Hepatocyte (in vitro differentiated cells): ENCODE measurements at regions not wholly inside any gene's neighbourhood (a gene's known extent, or its start where the extent isn't known, plus 50 kb on each side); places are given as distances from the start of the nearest gene placed in this dataset.
"Not testable (repeated sequence)": the region's sequence is repeated elsewhere in the genome, so short reads cannot be mapped to it uniquely, and the experiment has no call there.

Experiments
- DNase-seq: peaks from one replicate; pipeline ENCODE4 v3.0.0-alpha.2; 2016; ENCODE audit warnings: low spot score
- H2AFZ ChIP-seq: fragments of 200-600 bp; sonication (generic); 2 replicates; pipeline ENCODE4 v1.6.0; 2016; ENCODE audit warnings: antibody characterized with exemption, mild to moderate bottlenecking
- H3K27ac ChIP-seq: fragments of 200-600 bp; sonication (generic); 2 replicates; pipeline ENCODE4 v1.5.1; 2016; ENCODE audit warnings: mild to moderate bottlenecking
- H3K27me3 ChIP-seq: fragments of 200-600 bp; sonication (generic); 2 replicates; pipeline ENCODE4 v1.6.1; 2016
- H3K36me3 ChIP-seq: fragments of 200-600 bp; sonication (generic); replicated peaks from 2 replicates; pipeline ENCODE4 v1.5.1; 2016; ENCODE audit warnings: low read depth; ENCODE audit not compliant: insufficient read depth
- H3K4me1 ChIP-seq: fragments of 200-600 bp; sonication (generic); 2 replicates; pipeline ENCODE4 v1.5.1; 2016; ENCODE audit warnings: mild to moderate bottlenecking, moderate library complexity; ENCODE audit not compliant: insufficient read depth
- H3K4me2 ChIP-seq: fragments of 200-600 bp; sonication (generic); 2 replicates; pipeline ENCODE4 v1.6.0; 2016
- H3K4me3 ChIP-seq: fragments of 200-600 bp; sonication (generic); 2 replicates; pipeline ENCODE4 v1.5.1; 2016; ENCODE audit warnings: mild to moderate bottlenecking
- H3K79me2 ChIP-seq: fragments of 200-600 bp; sonication (generic); 2 replicates; pipeline ENCODE4 v1.6.0; 2017; ENCODE audit warnings: mild to moderate bottlenecking
- H3K9me2 ChIP-seq: fragments of 200-600 bp; sonication (generic); replicated peaks from 2 replicates; pipeline ENCODE4 v1.6.0; 2017; ENCODE audit warnings: mild to moderate bottlenecking; ENCODE audit not compliant: insufficient read depth
- H3K9me3 ChIP-seq: fragments of 200-600 bp; sonication (generic); 2 replicates; pipeline ENCODE4 v1.5.1; 2016; ENCODE audit warnings: low read depth, mild to moderate bottlenecking
- H4K20me1 ChIP-seq: fragments of 200-600 bp; sonication (generic); 2 replicates; pipeline ENCODE4 v1.6.0; 2016; ENCODE audit warnings: mild to moderate bottlenecking; ENCODE audit not compliant: insufficient read depth, poor library complexity, severe bottlenecking
- EZH2 ChIP-seq: fragments of 200-600 bp; sonication (generic); IDR thresholded peaks from 2 replicates; pipeline ENCODE4 v1.6.1; 2016; ENCODE audit warnings: antibody characterized with exemption, mild to moderate bottlenecking, borderline replicate concordance
- EZH2phosphoT487 ChIP-seq: fragments of 200-600 bp; sonication (generic); IDR thresholded peaks from one replicate; pipeline ENCODE4 v1.6.1; 2018; ENCODE audit warnings: antibody characterized with exemption, mild to moderate bottlenecking, low read depth, moderate library complexity; ENCODE audit not compliant: unreplicated experiment, severe bottlenecking
- WGBS: methylation state at CpG from one replicate; pipeline ENCODE4 v1.1.6; 2016; ENCODE audit warnings: low lambda C conversion rate; ENCODE audit errors: missing lambda C conversion rate; 5-methylcytosine and 5-hydroxymethylcytosine counted together
- TF ChIP-seq, protein P1 (sequence below): fragments of 200-600 bp; sonication (generic); IDR thresholded peaks from 2 replicates; pipeline ENCODE4 v1.5.1; 2016; ENCODE audit warnings: antibody characterized with exemption, mild to moderate bottlenecking; ENCODE audit not compliant: poor library complexity

DNA sequence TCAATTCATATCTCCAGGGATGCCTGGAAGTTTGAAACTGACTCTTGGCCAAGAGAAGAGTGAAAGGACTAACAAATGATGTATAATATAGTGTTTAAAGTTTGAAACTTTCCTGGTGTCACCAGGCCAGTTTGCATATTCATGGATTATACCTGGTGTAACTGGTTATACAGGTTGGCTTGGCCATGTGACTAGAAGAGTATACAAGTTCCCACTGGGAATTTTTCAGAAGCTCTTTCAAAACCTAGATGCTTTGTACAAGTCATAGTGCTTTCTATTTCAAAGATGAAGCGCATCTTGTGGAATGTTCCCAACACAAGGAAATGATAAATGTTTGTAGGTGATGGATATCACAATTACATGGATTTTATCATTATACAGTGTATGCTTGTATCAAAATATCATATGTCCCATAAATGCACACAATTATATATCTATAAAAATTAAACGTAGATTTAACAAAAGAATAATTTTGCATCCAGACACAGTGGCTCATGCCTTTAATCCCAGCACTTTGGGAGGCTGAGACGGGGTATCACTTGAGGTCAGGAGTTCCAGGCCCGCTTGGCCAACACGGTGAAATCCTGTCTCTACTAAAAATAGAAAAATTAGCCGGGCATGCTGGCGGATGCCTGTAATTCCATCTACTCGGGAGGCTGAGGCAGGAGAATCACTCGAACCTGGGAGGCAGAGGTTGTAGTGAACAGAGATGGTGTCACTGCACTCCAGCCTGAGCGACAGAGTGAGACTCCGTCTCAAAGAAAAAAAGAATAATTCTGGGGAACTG lies 1420.2 kb downstream of the GRIK2 start:
- peak; percentile 17 for DNase-seq
- no peaks in the 10 kb centered on the region for H3K27me3 ChIP-seq
- no peaks in the 10 kb centered on the region for H3K4me1 ChIP-seq
- H3K9me3 ChIP-seq: no peaks in the 10 kb centered on the region
- H3K79me2 ChIP-seq: no peaks in the 10 kb centered on the region
- no peaks in the 10 kb centered on the region for H3K9me2 ChIP-seq
- H3K4me3 ChIP-seq: no peak overlapping the region
- TF ChIP-seq EZH2 (no peak), EZH2phosphoT487 (no peak)
- TF ChIP-seq, protein P1, sequence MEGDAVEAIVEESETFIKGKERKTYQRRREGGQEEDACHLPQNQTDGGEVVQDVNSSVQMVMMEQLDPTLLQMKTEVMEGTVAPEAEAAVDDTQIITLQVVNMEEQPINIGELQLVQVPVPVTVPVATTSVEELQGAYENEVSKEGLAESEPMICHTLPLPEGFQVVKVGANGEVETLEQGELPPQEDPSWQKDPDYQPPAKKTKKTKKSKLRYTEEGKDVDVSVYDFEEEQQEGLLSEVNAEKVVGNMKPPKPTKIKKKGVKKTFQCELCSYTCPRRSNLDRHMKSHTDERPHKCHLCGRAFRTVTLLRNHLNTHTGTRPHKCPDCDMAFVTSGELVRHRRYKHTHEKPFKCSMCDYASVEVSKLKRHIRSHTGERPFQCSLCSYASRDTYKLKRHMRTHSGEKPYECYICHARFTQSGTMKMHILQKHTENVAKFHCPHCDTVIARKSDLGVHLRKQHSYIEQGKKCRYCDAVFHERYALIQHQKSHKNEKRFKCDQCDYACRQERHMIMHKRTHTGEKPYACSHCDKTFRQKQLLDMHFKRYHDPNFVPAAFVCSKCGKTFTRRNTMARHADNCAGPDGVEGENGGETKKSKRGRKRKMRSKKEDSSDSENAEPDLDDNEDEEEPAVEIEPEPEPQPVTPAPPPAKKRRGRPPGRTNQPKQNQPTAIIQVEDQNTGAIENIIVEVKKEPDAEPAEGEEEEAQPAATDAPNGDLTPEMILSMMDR: no peak
- 93% methylated on average over 11 of the region's 11 CpGs for WGBS
- no peak overlapping the region for H2AFZ ChIP-seq
- H4K20me1 ChIP-seq: no peaks in the 10 kb centered on the region
- no peak overlapping the region for H3K4me2 ChIP-seq
- no peaks in the 10 kb centered on the region for H3K36me3 ChIP-seq
- no peak overlapping the region for H3K27ac ChIP-seq

DNA sequence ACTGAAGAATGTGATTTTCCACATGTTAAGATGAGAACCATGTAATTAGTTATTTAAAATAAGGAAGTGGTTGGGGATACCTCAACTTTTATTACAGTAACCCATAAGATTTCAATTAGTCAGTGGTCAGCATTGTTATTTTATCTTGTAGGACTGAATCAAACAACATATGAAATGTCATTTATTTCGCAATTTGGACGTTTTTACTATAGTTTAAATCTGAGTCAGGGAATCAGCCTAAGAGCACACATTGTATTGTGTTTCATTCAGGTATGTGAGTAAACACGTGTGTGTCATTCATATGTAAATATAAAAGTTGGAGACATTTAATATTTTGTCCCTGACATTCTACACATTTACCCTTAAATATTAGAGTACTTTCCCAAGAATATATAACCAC lies 1418.7 kb downstream of the GRIK2 start:
- WGBS: 70% methylated on average over 3 of the region's 3 CpGs
- no peaks in the 10 kb centered on the region for H3K4me1 ChIP-seq
- H4K20me1 ChIP-seq: no peaks in the 10 kb centered on the region
- no peak overlapping the region for H3K4me2 ChIP-seq
- no peaks in the 10 kb centered on the region for H3K79me2 ChIP-seq
- no peaks in the 10 kb centered on the region for H3K9me3 ChIP-seq
- no peaks in the 10 kb centered on the region for H3K27me3 ChIP-seq
- DNase-seq: no peak
- no peak overlapping the region for H3K27ac ChIP-seq
- H3K4me3 ChIP-seq: no peak overlapping the region
- H3K36me3 ChIP-seq: no peaks in the 10 kb centered on the region
- TF ChIP-seq, protein P1: no peak
- TF ChIP-seq EZH2phosphoT487 (no peak), EZH2 (no peak)
- no peaks in the 10 kb centered on the region for H3K9me2 ChIP-seq
- H2AFZ ChIP-seq: no peak overlapping the region

DNA sequence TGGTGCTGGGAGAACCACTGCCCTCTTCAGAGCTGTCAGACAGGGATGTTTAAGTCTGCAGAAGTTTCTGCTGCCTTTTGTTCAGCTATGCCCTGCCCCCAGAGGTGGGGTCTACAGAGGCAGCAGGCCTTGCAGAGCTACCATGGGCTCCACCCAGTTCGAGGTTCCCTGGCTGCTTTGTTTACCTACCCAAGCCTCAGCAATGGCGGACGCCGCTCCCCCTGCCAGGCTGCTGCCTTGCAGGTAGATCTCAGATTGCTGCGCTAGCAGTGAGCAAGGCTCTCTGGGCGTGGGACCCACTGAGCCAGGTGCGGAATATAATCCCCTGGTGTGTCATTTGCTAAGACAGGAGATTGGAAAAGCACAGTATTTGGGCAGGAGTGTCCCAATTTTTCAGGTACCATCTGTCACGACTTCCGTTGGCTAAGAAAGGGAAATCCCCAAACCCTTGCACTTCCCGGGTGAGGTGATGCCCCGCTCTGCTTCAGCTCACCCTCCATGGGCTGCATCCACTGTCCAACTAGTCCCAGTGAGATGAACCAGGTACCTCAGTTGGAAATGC lies 1415.5 kb downstream of the GRIK2 start:
- 92% methylated on average over 11 of the region's 11 CpGs for WGBS
- H3K4me3 ChIP-seq, H2AFZ ChIP-seq, H3K27me3 ChIP-seq, H3K27ac ChIP-seq, H3K4me2 ChIP-seq, H3K9me2 ChIP-seq, H3K36me3 ChIP-seq, H3K9me3 ChIP-seq, H3K79me2 ChIP-seq, H3K4me1 ChIP-seq, DNase-seq, H4K20me1 ChIP-seq: not testable (repeated sequence)

DNA sequence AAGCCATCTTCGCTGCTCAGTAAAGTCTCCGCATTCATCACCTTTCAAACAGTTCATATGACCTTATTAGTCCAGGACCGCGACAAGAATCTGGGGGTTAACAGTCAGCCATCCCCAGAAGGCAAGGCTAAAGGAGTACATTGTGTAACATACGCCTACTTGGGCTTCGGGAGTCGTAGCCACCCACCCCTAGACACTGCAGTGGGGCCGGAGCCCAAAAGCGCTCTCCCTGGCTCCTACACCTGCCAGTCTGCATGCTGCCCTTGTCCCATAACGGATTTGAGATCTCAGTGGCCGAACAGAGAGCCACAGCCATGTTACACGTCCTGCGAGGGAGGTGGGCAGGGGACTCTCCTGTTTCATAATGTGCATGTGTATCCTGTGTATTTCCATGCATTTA lies 1405.5 kb downstream of the GRIK2 start:
- H3K27ac ChIP-seq: no peak overlapping the region
- H3K36me3 ChIP-seq: no peaks in the 10 kb centered on the region
- peak overlapping the region; percentile 72 for H3K4me2 ChIP-seq
- H4K20me1 ChIP-seq: no peaks in the 10 kb centered on the region
- H3K4me1 ChIP-seq: no peaks in the 10 kb centered on the region
- H3K27me3 ChIP-seq: no peaks in the 10 kb centered on the region
- no peaks in the 10 kb centered on the region for H3K79me2 ChIP-seq
- TF ChIP-seq, protein P1: no peak
- TF ChIP-seq EZH2phosphoT487: no peak
- no peak for TF ChIP-seq EZH2
- WGBS: 82% methylated on average over 13 of the region's 13 CpGs
- H2AFZ ChIP-seq: peak overlapping the region; percentile 50
- H3K9me2 ChIP-seq: no peaks in the 10 kb centered on the region
- no peak overlapping the region for H3K4me3 ChIP-seq
- no peaks in the 10 kb centered on the region for H3K9me3 ChIP-seq
- no peak for DNase-seq
